ENCODE measurements at regions not wholly inside any gene's neighbourhood (a gene's known extent, or its start where the extent isn't known, plus 50 kb on each side); places are given as distances from the start of the nearest gene placed in this dataset.

DNA sequence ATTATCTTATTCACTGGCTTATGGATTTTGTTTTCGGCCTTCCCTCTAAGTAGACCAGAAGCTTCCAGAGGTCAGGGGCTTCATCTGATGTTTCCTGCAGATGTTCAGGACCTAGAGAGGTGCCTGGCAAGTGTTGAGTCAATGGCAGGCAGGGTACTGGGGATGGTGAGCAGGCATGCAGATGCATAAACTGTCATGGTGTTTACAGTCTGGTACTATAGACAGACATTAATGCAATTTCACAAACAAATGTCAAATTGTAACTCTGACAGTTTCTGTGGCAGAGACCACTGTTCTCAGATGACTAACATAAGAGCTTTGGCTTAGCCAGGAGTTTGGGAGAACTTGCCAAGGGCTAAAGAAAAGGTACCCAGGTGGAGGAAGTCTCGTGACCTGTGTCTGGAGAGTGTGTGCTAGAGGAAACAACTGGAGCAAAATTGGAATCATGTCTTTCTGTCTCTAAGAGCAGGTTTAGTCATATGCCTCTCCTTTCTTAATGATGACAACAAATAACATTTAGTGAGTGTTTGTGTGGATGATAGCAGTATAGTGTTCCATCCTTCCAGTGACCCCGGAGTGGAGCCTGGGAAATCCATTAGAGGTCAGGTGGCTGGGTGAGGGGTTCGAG, 53.7 kb upstream of the TRAK1 start:
- WGBS, 2 donors (ENCODE audit: extremely low coverage in 2 of 2, insufficient read length in 2 of 2, insufficient replicate concordance in 1 of 2): no CpG with 5 or more reads among the region's 4 CpGs
- Histone ChIP-seq H2BK15ac (ENCODE audit: low read length) (no peak overlapping the region), H3K23ac (ENCODE audit: low read depth, low read length, poor library complexity) (no peak overlapping the region)

DNA sequence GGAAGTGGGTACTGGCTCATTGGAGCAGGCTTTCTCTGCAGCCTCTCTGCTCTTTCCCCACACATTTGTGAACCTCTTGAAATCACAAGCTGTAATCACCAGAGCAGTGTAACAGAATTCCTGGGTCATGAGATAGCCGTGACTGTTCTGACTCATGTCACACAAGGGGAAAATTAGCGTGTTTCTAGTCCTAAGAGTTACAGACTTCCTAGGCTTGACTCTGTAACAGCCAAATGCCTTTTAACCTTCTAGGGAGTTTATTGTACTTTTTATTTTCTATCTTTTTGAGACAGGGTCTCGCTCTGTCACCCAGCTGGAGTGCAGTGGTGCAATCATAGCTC, 54.7 kb upstream of the TRAK1 start:
- Histone ChIP-seq H2BK120ac (ENCODE audit: low read depth, low read length) (no peak overlapping the region), H3K9ac (ENCODE audit: low read depth, low read length, poor library complexity) (no peak overlapping the region), H3K79me1 (ENCODE audit: low read depth, low read length) (peaks cover 8% of the 10 kb centered on the region), H4K8ac (ENCODE audit: low read depth, low read length) (no peak overlapping the region), H3K9me3 (replicated peaks in 1 of 2; ENCODE audit: control insufficient read depth in 2 of 2, insufficient read depth in 1 of 2, low read depth in 1 of 2, low read length in 2 of 2) (peaks cover 0 to 16% of the 10 kb centered on the region in 2 donors), H3K4me2 (ENCODE audit: insufficient read depth, low read length, poor library complexity, severe bottlenecking) (no peak overlapping the region), H3K18ac (ENCODE audit: low read length) (no peak overlapping the region), H3K14ac (ENCODE audit: low read length) (no peak overlapping the region), H2BK15ac (ENCODE audit: low read length) (no peak overlapping the region), H3K27ac (replicated peaks; ENCODE audit: low read length) (no peak overlapping the region), H3K23ac (ENCODE audit: low read depth, low read length, poor library complexity) (no peak overlapping the region), H2AK5ac (ENCODE audit: low read depth, low read length) (no peak overlapping the region), H2BK12ac (ENCODE audit: low read length) (no peak overlapping the region), H3K4ac (ENCODE audit: low read length) (no peak overlapping the region), H3K4me3 (ENCODE audit: low read length in 2 of 2) (no peak overlapping the region), H4K91ac (ENCODE audit: low read depth, low read length, poor library complexity) (no peak overlapping the region), H2BK5ac (ENCODE audit: low read length) (no peak overlapping the region), H3K4me1 (ENCODE audit: control insufficient read depth in 2 of 2, insufficient read depth in 1 of 2, low read depth in 1 of 2, low read length in 2 of 2) (peaks cover 28 to 30% of the 10 kb centered on the region in 2 donors), H2AFZ (ENCODE audit: low read length) (no peak overlapping the region), H3K27me3 (ENCODE audit: control insufficient read depth in 3 of 3, insufficient read depth in 3 of 3, low read depth in 1 of 3, low read length in 3 of 3) (no peaks in the 10 kb centered on the region), H3K36me3 (replicated peaks in 1 of 2; ENCODE audit: control insufficient read depth in 2 of 2, insufficient read depth in 2 of 2, low read length in 2 of 2) (peaks cover 10 to 42% of the 10 kb centered on the region in 2 donors)
- no peak for DNase-seq (ENCODE audit: low spot score)
- no CpG with 5 or more reads among the region's 3 CpGs for WGBS, 2 donors (ENCODE audit: extremely low coverage in 2 of 2, insufficient read length in 2 of 2, insufficient replicate concordance in 1 of 2)

More for the DNA sequence above, 53.7 kb upstream of the TRAK1 start:
- Histone ChIP-seq H2AK5ac (ENCODE audit: low read depth, low read length) (no peak overlapping the region), H3K4me1 (ENCODE audit: control insufficient read depth in 2 of 2, insufficient read depth in 1 of 2, low read depth in 1 of 2, low read length in 2 of 2) (peaks cover 23% of the 10 kb centered on the region in 2 donors), H2AFZ (ENCODE audit: low read length) (no peak overlapping the region), H3K14ac (ENCODE audit: low read length) (no peak overlapping the region), H3K18ac (ENCODE audit: low read length) (no peak overlapping the region), H2BK120ac (ENCODE audit: low read depth, low read length) (no peak overlapping the region), H3K36me3 (replicated peaks in 1 of 2; ENCODE audit: control insufficient read depth in 2 of 2, insufficient read depth in 2 of 2, low read length in 2 of 2) (peaks cover 10 to 42% of the 10 kb centered on the region in 2 donors), H3K4me3 (ENCODE audit: low read length in 2 of 2) (no peak overlapping the region), H3K79me1 (ENCODE audit: low read depth, low read length) (peaks cover 8% of the 10 kb centered on the region), H3K9ac (ENCODE audit: low read depth, low read length, poor library complexity) (no peak overlapping the region), H4K91ac (ENCODE audit: low read depth, low read length, poor library complexity) (no peak overlapping the region), H3K9me3 (replicated peaks in 1 of 2; ENCODE audit: control insufficient read depth in 2 of 2, insufficient read depth in 1 of 2, low read depth in 1 of 2, low read length in 2 of 2) (peaks cover 0 to 16% of the 10 kb centered on the region in 2 donors), H3K4ac (ENCODE audit: low read length) (no peak overlapping the region), H3K27me3 (ENCODE audit: control insufficient read depth in 3 of 3, insufficient read depth in 3 of 3, low read depth in 1 of 3, low read length in 3 of 3) (no peaks in the 10 kb centered on the region), H2BK5ac (ENCODE audit: low read length) (no peak overlapping the region), H2BK12ac (ENCODE audit: low read length) (no peak overlapping the region), H4K8ac (ENCODE audit: low read depth, low read length) (no peak overlapping the region), H3K4me2 (ENCODE audit: insufficient read depth, low read length, poor library complexity, severe bottlenecking) (no peak overlapping the region), H3K27ac (replicated peaks; ENCODE audit: low read length) (no peak overlapping the region)
- no peak for DNase-seq (ENCODE audit: low spot score)

DNA sequence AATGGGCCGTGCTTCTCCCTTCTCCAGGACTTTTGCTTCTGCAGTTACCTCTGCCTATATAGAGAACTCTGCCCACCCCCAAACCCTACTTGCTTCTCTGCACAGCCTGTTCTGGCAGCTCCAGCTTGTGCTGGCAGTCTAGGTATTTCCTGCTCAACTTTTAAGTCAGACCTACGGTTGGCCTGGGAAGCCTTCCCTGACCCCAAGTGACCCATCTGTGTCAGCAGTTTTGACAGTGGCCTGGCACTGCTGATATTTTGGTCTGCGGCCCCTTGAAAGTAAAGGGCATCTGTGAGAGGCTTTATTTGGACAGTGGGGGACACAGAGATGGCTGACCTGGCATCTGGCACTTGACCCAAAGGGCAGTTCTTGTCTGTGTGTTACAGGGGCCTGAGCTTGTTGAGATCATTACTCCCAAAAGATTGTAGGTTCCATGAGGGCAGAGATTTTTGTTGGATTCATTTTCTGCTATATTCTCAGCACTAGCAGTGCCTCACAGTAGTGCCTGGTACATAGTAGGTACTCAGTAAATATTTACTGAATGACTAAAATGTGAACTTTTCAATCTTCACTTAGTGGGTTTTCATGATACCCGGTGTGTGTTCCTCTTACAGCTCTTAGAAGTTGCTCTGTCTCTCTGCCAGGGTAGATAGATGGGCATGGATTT, 55.2 kb upstream of the TRAK1 start:
- H3K4me3 ChIP-seq (ENCODE audit: low read length in 2 of 2): no peak overlapping the region
- no peak for DNase-seq (ENCODE audit: low spot score)
- H2BK120ac ChIP-seq (ENCODE audit: low read depth, low read length): no peak overlapping the region
- H3K18ac ChIP-seq (ENCODE audit: low read length): peak overlapping the region; percentile 30
- H3K4ac ChIP-seq (ENCODE audit: low read length): no peak overlapping the region
- peaks cover 8% of the 10 kb centered on the region for H3K79me1 ChIP-seq (ENCODE audit: low read depth, low read length)
- no peak overlapping the region for H3K4me2 ChIP-seq (ENCODE audit: insufficient read depth, low read length, poor library complexity, severe bottlenecking)
- no peak overlapping the region for H3K9ac ChIP-seq (ENCODE audit: low read depth, low read length, poor library complexity)
- H4K8ac ChIP-seq (ENCODE audit: low read depth, low read length): no peak overlapping the region
- peaks cover 10 to 42% of the 10 kb centered on the region in 2 donors for H3K36me3 ChIP-seq (replicated peaks in 1 of 2; ENCODE audit: control insufficient read depth in 2 of 2, insufficient read depth in 2 of 2, low read length in 2 of 2)
- H2BK15ac ChIP-seq (ENCODE audit: low read length): no peak overlapping the region
- H3K27ac ChIP-seq (replicated peaks; ENCODE audit: low read length): no peak overlapping the region
- peaks cover 31 to 32% of the 10 kb centered on the region in 2 donors for H3K4me1 ChIP-seq (ENCODE audit: control insufficient read depth in 2 of 2, insufficient read depth in 1 of 2, low read depth in 1 of 2, low read length in 2 of 2)
- no peak overlapping the region for H3K14ac ChIP-seq (ENCODE audit: low read length)
- H2BK5ac ChIP-seq (ENCODE audit: low read length): no peak overlapping the region
- H3K9me3 ChIP-seq (replicated peaks in 1 of 2; ENCODE audit: control insufficient read depth in 2 of 2, insufficient read depth in 1 of 2, low read depth in 1 of 2, low read length in 2 of 2): peaks cover 0 to 13% of the 10 kb centered on the region in 2 donors
- H2AFZ ChIP-seq (ENCODE audit: low read length): no peak overlapping the region
- H2AK5ac ChIP-seq (ENCODE audit: low read depth, low read length): peak overlapping the region; percentile 12
- H4K91ac ChIP-seq (ENCODE audit: low read depth, low read length, poor library complexity): no peak overlapping the region
- H2BK12ac ChIP-seq (ENCODE audit: low read length): no peak overlapping the region
- H3K23ac ChIP-seq (ENCODE audit: low read depth, low read length, poor library complexity): no peak overlapping the region
- H3K27me3 ChIP-seq (ENCODE audit: control insufficient read depth in 3 of 3, insufficient read depth in 3 of 3, low read depth in 1 of 3, low read length in 3 of 3): no peaks in the 10 kb centered on the region
- WGBS, 2 donors (ENCODE audit: extremely low coverage in 2 of 2, insufficient read length in 2 of 2, insufficient replicate concordance in 1 of 2): no CpG with 5 or more reads among the region's 4 CpGs

DNA sequence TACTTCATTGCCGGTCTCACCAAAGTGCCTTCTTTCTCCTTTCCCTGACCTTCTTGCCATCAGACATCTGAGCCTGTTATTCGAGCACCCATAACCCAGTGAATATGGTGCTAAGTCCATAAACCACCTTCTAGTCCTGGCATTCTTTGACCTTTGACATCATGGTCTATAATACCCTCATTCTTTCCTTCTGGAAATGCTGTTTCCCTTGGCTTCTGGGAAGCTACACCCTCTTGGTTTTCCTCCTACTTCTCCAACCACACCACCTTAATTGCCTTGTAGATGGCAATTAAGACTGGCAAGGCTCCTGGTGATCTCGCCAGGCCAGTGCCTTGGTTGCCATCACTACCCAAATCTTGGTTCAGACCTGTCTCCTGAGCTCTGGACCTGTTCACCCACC, 56.1 kb upstream of the TRAK1 start:
- H3K18ac ChIP-seq (ENCODE audit: low read length): no peak overlapping the region
- H2BK5ac ChIP-seq (ENCODE audit: low read length): no peak overlapping the region
- H4K8ac ChIP-seq (ENCODE audit: low read depth, low read length): no peak overlapping the region
- H2AFZ ChIP-seq (ENCODE audit: low read length): no peak overlapping the region
- H3K4ac ChIP-seq (ENCODE audit: low read length): no peak overlapping the region
- no peak overlapping the region for H3K4me3 ChIP-seq (ENCODE audit: low read length in 2 of 2)
- no peak overlapping the region for H3K23ac ChIP-seq (ENCODE audit: low read depth, low read length, poor library complexity)
- no peak overlapping the region for H2AK5ac ChIP-seq (ENCODE audit: low read depth, low read length)
- H3K9ac ChIP-seq (ENCODE audit: low read depth, low read length, poor library complexity): no peak overlapping the region
- no peaks in the 10 kb centered on the region for H3K27me3 ChIP-seq (ENCODE audit: control insufficient read depth in 3 of 3, insufficient read depth in 3 of 3, low read depth in 1 of 3, low read length in 3 of 3)
- no peak for DNase-seq (ENCODE audit: low spot score)
- no peak overlapping the region for H3K4me2 ChIP-seq (ENCODE audit: insufficient read depth, low read length, poor library complexity, severe bottlenecking)
- H3K27ac ChIP-seq (replicated peaks; ENCODE audit: low read length): no peak overlapping the region
- peaks cover 0 to 7% of the 10 kb centered on the region in 2 donors for H3K9me3 ChIP-seq (replicated peaks in 1 of 2; ENCODE audit: control insufficient read depth in 2 of 2, insufficient read depth in 1 of 2, low read depth in 1 of 2, low read length in 2 of 2)
- no peak overlapping the region for H2BK12ac ChIP-seq (ENCODE audit: low read length)
- no peak overlapping the region for H4K91ac ChIP-seq (ENCODE audit: low read depth, low read length, poor library complexity)
- H3K4me1 ChIP-seq (ENCODE audit: control insufficient read depth in 2 of 2, insufficient read depth in 1 of 2, low read depth in 1 of 2, low read length in 2 of 2): peaks cover 31 to 32% of the 10 kb centered on the region in 2 donors
- H2BK15ac ChIP-seq (ENCODE audit: low read length): no peak overlapping the region
- peaks cover 10 to 42% of the 10 kb centered on the region in 2 donors for H3K36me3 ChIP-seq (replicated peaks in 1 of 2; ENCODE audit: control insufficient read depth in 2 of 2, insufficient read depth in 2 of 2, low read length in 2 of 2)
- peaks cover 8% of the 10 kb centered on the region for H3K79me1 ChIP-seq (ENCODE audit: low read depth, low read length)
- H3K14ac ChIP-seq (ENCODE audit: low read length): no peak overlapping the region
- no CpG with 5 or more reads among the region's 3 CpGs for WGBS, 2 donors (ENCODE audit: extremely low coverage in 2 of 2, insufficient read length in 2 of 2, insufficient replicate concordance in 1 of 2)
- no peak overlapping the region for H2BK120ac ChIP-seq (ENCODE audit: low read depth, low read length)
